22Rv1 (cell line): ENCODE measurements at regions not wholly inside any gene's neighbourhood (a gene's known extent, or its start where the extent isn't known, plus 50 kb on each side); places are given as distances from the start of the nearest gene placed in this dataset.

Experiments used
- CTCF ChIP-seq: fragments of 450-650 bp; IDR thresholded peaks from 2 replicates; pipeline ENCODE4 v1.5.1; 2017; ENCODE audit warnings: mild to moderate bottlenecking
- ZFX ChIP-seq: fragments of 450-650 bp; IDR thresholded peaks from 2 replicates; pipeline ENCODE4 v1.6.1; 2017; ENCODE audit warnings: antibody characterized with exemption, borderline replicate concordance

- TF ChIP-seq CTCF (no peak), ZFX (no peak)
Measured at GRCh38 chr7:138186951-138187351, 110.7 kb downstream of the AKR1D1 start.
